ENCODE measurements at regions not wholly inside any gene's neighbourhood (a gene's known extent, or its start where the extent isn't known, plus 50 kb on each side); places are given as distances from the start of the nearest gene placed in this dataset.

DNA sequence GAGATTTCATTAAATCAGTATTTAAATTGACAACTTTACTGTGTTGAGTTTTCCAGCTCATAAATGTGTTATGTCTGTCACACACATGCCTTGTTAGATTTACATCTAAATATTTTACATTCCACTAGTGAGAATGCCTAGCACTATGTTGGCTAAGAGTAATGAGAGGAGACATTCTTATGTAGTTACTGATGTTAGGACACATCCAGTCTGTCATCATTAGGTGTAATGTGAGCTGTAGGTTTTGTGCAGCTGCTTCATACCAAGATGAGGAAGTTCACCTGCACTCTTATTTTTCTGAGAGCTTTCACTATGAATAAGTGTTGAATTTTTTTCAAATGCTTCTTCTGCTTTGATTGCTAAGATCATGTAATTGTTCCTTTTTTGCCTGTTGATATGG lies 218.0 kb upstream of the IGFBP3 start:
- TF ChIP-seq, protein P1, sequence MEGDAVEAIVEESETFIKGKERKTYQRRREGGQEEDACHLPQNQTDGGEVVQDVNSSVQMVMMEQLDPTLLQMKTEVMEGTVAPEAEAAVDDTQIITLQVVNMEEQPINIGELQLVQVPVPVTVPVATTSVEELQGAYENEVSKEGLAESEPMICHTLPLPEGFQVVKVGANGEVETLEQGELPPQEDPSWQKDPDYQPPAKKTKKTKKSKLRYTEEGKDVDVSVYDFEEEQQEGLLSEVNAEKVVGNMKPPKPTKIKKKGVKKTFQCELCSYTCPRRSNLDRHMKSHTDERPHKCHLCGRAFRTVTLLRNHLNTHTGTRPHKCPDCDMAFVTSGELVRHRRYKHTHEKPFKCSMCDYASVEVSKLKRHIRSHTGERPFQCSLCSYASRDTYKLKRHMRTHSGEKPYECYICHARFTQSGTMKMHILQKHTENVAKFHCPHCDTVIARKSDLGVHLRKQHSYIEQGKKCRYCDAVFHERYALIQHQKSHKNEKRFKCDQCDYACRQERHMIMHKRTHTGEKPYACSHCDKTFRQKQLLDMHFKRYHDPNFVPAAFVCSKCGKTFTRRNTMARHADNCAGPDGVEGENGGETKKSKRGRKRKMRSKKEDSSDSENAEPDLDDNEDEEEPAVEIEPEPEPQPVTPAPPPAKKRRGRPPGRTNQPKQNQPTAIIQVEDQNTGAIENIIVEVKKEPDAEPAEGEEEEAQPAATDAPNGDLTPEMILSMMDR (IDR thresholded peaks at IDR 0.05; ENCODE audit: low read depth, low read length, missing control alignments): no peak
- DNase-seq (ENCODE audit: extremely low read depth, low read depth): no peak
- no peak overlapping the region for H3K4me3 ChIP-seq (replicated peaks; ENCODE audit: low read depth, low read length)

DNA sequence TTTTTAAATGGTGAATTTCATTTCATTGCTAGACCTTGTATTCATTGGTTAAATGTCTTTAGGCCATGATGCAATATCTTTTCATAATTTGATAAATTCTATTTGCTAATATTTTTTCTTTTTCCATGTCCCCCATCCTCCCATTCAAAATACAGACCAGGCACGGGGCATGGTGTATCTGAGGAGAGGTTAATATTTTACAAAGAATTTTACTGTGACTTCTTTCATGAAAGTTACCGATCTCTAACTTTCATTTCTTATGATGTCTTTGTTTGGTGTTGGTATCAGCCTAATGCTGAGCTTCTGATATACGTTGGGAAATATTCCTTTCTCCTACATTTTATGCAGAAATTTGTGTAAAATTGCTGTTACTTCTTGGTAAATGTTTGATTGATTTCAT lies 216.7 kb upstream of the IGFBP3 start:
- no peak for DNase-seq (ENCODE audit: extremely low read depth, low read depth)
- no peak overlapping the region for H3K4me3 ChIP-seq (replicated peaks; ENCODE audit: low read depth, low read length)
- TF ChIP-seq, protein P1 (IDR thresholded peaks at IDR 0.05; ENCODE audit: low read depth, low read length, missing control alignments): no peak

DNA sequence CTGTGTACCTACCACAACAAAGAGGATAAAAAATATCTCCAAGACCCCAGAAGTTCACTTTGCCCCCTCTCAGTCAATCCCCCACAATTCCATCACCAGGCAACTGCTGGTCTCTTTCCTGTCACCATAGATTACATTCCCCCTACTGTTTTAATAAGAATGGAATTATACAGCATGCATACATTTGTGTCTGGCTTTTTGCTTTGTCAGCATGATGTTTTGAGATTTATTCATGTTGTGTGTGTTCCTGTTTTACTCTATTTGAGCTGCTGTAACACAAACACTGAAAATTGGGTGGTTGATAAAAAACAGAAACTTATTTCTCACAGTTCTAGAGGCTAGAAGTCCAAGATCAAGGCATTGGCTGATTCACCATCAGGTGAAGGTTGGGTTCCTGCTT lies 214.5 kb upstream of the IGFBP3 start:
- no peak overlapping the region for H3K4me3 ChIP-seq (replicated peaks; ENCODE audit: low read depth, low read length)
- TF ChIP-seq, protein P1 (IDR thresholded peaks at IDR 0.05; ENCODE audit: low read depth, low read length, missing control alignments): no peak
- no peak for DNase-seq (ENCODE audit: extremely low read depth, low read depth)

DNA sequence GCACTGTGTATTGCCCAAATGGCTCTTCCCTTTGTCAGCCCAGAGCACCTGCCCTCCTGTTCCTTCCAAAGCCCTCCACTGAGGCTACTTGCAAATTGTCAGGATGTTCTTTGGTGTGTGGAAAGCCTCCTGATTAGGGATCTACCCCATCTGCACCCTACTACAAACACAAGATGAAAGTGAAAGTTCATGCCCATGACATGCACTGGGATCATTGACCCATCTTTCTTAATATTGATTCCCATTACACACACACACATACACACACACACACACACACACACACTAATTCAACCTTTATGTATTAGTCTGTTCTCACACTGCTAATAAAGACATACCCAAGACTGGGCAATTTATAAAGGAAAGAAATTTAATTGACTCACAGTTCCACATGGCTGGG lies 213.7 kb upstream of the IGFBP3 start:
- DNase-seq (ENCODE audit: extremely low read depth, low read depth): no peak
- no peak overlapping the region for H3K4me3 ChIP-seq (replicated peaks; ENCODE audit: low read depth, low read length)
- TF ChIP-seq, protein P1 (IDR thresholded peaks at IDR 0.05; ENCODE audit: low read depth, low read length, missing control alignments): no peak

DNA sequence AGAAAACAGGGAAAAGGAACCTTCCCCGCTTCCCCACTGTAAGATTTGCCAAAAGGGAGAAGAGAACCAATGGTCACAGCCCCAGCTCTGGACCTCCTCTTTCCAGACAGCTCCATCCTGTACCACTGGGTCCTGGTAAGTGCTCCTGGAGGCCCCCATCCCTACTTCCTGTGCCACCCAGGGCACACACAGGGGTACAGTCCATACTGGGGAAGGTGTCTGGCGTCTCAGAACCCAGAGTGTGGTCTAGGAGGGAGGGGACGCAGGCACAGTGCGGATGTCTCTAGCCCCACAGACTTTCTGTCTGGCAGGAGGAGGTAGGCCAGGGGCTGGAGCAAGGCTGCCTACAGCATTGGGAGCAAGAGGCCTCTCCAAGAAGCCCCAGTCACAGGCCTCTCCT lies 213.3 kb upstream of the IGFBP3 start:
- TF ChIP-seq, protein P1 (IDR thresholded peaks at IDR 0.05; ENCODE audit: low read depth, low read length, missing control alignments): no peak
- no peak for DNase-seq (ENCODE audit: extremely low read depth, low read depth)
- no peak overlapping the region for H3K4me3 ChIP-seq (replicated peaks; ENCODE audit: low read depth, low read length)

DNA sequence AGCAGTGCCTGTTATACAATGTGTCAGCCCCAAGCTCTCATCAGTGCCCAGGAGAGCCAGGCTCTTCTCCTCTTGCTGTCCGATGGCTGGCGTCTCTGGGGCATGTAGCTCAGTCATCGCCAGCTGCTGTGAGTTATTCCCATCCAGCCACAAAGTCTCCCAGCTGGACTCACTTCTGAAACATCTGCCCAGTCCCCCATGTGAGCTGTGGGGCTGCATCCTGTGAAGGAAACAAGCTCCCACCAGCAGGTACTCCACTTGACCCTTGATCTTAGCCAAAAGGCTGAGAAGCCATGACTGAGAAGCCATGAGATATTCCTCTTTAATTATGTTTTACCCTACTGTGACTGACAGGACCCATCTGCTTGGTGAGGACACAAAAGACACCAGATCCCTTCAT lies 212.7 kb upstream of the IGFBP3 start:
- DNase-seq (ENCODE audit: extremely low read depth, low read depth): no peak
- H3K4me3 ChIP-seq (replicated peaks; ENCODE audit: low read depth, low read length): no peak overlapping the region
- TF ChIP-seq, protein P1 (IDR thresholded peaks at IDR 0.05; ENCODE audit: low read depth, low read length, missing control alignments): no peak

DNA sequence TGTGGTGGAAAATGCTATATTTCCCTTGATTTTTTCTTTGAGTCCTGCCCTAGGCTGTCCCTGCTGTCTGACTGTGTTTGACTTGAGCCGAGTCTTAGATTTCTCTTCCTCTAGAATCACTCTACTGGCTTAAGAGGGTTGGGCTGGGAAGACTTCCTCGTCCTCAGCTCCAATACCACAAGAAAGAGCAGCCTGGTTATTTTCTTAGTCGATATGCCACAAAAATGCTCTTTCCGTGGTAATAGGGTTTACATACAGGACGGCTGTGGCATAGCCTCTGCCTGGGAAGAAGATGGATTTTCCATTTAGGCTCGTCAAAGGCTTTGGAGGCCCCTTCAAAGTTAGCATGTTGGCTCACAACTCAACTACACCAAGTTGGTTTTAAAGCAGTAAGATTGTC lies 212.0 kb upstream of the IGFBP3 start:
- DNase-seq (ENCODE audit: extremely low read depth, low read depth): no peak
- TF ChIP-seq, protein P1 (IDR thresholded peaks at IDR 0.05; ENCODE audit: low read depth, low read length, missing control alignments): no peak
- no peak overlapping the region for H3K4me3 ChIP-seq (replicated peaks; ENCODE audit: low read depth, low read length)

Data from HFF-Myc (cell line).